Neuronal stem cell (in vitro differentiated cells): ENCODE measurements at regions not wholly inside any gene's neighbourhood (a gene's known extent, or its start where the extent isn't known, plus 50 kb on each side); places are given as distances from the start of the nearest gene placed in this dataset.

Experiments
- DNase-seq: peaks from one replicate; pipeline ENCODE4 v3.0.0-alpha.2; 2013; ENCODE audit warnings: low spot score
- H2AFZ ChIP-seq: one replicate; pipeline ENCODE4 v1.6.1; 2013; ENCODE audit warnings: mild to moderate bottlenecking, low read length, inconsistent platforms
- H2AK5ac ChIP-seq: 2 replicates; pipeline ENCODE4 v1.6.1; 2013; ENCODE audit warnings: low read depth, mild to moderate bottlenecking, inconsistent platforms, low read length, moderate library complexity, mixed read lengths
- H2BK120ac ChIP-seq: 2 replicates; pipeline ENCODE4 v1.6.1; 2013; ENCODE audit warnings: low read depth, mild to moderate bottlenecking, inconsistent platforms, low read length, moderate library complexity, mixed read lengths
- H2BK12ac ChIP-seq: one replicate; pipeline ENCODE4 v1.6.1; 2013; ENCODE audit warnings: low read length, inconsistent platforms
- H2BK15ac ChIP-seq: 2 replicates; pipeline ENCODE4 v1.6.1; 2013; ENCODE audit warnings: mild to moderate bottlenecking, low read length, inconsistent platforms, mixed read lengths
- H2BK5ac ChIP-seq: one replicate; pipeline ENCODE4 v1.6.1; 2013; ENCODE audit warnings: inconsistent platforms, mild to moderate bottlenecking, low read length, moderate library complexity
- H3K14ac ChIP-seq: one replicate; pipeline ENCODE4 v1.6.1; 2013; ENCODE audit warnings: low read length, inconsistent platforms
- H3K18ac ChIP-seq: 2 replicates; pipeline ENCODE4 v1.6.1; 2013; ENCODE audit warnings: low read length, inconsistent platforms
- H3K23ac ChIP-seq: 2 replicates; pipeline ENCODE4 v1.6.1; 2013; ENCODE audit warnings: low read depth, mild to moderate bottlenecking, mixed read lengths, low read length, inconsistent platforms; ENCODE audit not compliant: poor library complexity
- H3K27ac ChIP-seq: replicated peaks from 3 replicates; pipeline ENCODE4 v1.5.1; 2013; ENCODE audit warnings: low read length, inconsistent platforms
- H3K27me3 ChIP-seq, 3 experiments: 2 replicates each; pipeline ENCODE4 v1.6.1; 2013; ENCODE audit warnings: low read length in 3 of 3, mild to moderate bottlenecking in 2 of 3, inconsistent platforms in 1 of 3, low read depth in 1 of 3, mixed read lengths in 1 of 3, moderate library complexity in 1 of 3; ENCODE audit not compliant: control insufficient read depth in 3 of 3, insufficient read depth in 3 of 3
- H3K36me3 ChIP-seq, 2 donors: replicated peaks in 1 of 2; 2 replicates each; pipeline ENCODE4 v1.6.1; 2013; ENCODE audit warnings: low read length in 2 of 2; ENCODE audit not compliant: control insufficient read depth in 2 of 2, insufficient read depth in 2 of 2
- H3K4ac ChIP-seq: 2 replicates; pipeline ENCODE4 v1.6.1; 2013; ENCODE audit warnings: inconsistent platforms, mild to moderate bottlenecking, low read length, moderate library complexity
- H3K4me1 ChIP-seq, 2 donors: 1 replicate in 1 of 2; 2 replicates in 1 of 2; pipeline ENCODE4 v1.6.1; 2013; ENCODE audit warnings: low read length in 2 of 2, low read depth in 1 of 2; ENCODE audit not compliant: control insufficient read depth in 2 of 2, insufficient read depth in 1 of 2
- H3K4me2 ChIP-seq: one replicate; pipeline ENCODE4 v1.6.1; 2013; ENCODE audit warnings: mild to moderate bottlenecking, low read length, inconsistent platforms; ENCODE audit not compliant: insufficient read depth, poor library complexity, severe bottlenecking
- H3K4me3 ChIP-seq, 2 donors: 2 replicates each; pipeline ENCODE4 v1.5.1; 2013; ENCODE audit warnings: low read length in 2 of 2, mild to moderate bottlenecking in 2 of 2, inconsistent platforms in 1 of 2, moderate library complexity in 1 of 2
- H3K79me1 ChIP-seq: one replicate; pipeline ENCODE4 v1.6.1; 2013; ENCODE audit warnings: low read depth, mild to moderate bottlenecking, inconsistent platforms, low read length, moderate library complexity
- H3K9ac ChIP-seq: one replicate; pipeline ENCODE4 v1.6.1; 2013; ENCODE audit warnings: mild to moderate bottlenecking, low read depth, low read length, inconsistent platforms; ENCODE audit not compliant: poor library complexity
- H3K9me3 ChIP-seq, 2 donors: replicated peaks in 1 of 2; 2 replicates each; pipeline versions ENCODE3 to v1.6.1; 2013; ENCODE audit warnings: low read length in 2 of 2, mild to moderate bottlenecking in 2 of 2, inconsistent platforms in 1 of 2, low read depth in 1 of 2, mixed read lengths in 1 of 2, moderate library complexity in 1 of 2; ENCODE audit not compliant: control insufficient read depth in 2 of 2, insufficient read depth in 1 of 2
- H4K8ac ChIP-seq: one replicate; pipeline ENCODE4 v1.6.1; 2013; ENCODE audit warnings: low read depth, mild to moderate bottlenecking, inconsistent platforms, low read length, moderate library complexity
- H4K91ac ChIP-seq: one replicate; pipeline ENCODE4 v1.6.1; 2013; ENCODE audit warnings: low read length, low read depth, mild to moderate bottlenecking, inconsistent platforms; ENCODE audit not compliant: poor library complexity
- WGBS, 2 donors: extraction: QIAGEN DNeasy Blood & Tissue Kit; methylation state at CpG; one replicate each; pipeline ENCODE4 v1.1.7; 2013; ENCODE audit warnings: missing lambda C conversion rate in 2 of 2, mixed read lengths in 1 of 2; ENCODE audit not compliant: insufficient read length in 2 of 2, insufficient replicate concordance in 1 of 2; ENCODE audit errors: extremely low coverage in 2 of 2; 5-methylcytosine and 5-hydroxymethylcytosine counted together

DNA sequence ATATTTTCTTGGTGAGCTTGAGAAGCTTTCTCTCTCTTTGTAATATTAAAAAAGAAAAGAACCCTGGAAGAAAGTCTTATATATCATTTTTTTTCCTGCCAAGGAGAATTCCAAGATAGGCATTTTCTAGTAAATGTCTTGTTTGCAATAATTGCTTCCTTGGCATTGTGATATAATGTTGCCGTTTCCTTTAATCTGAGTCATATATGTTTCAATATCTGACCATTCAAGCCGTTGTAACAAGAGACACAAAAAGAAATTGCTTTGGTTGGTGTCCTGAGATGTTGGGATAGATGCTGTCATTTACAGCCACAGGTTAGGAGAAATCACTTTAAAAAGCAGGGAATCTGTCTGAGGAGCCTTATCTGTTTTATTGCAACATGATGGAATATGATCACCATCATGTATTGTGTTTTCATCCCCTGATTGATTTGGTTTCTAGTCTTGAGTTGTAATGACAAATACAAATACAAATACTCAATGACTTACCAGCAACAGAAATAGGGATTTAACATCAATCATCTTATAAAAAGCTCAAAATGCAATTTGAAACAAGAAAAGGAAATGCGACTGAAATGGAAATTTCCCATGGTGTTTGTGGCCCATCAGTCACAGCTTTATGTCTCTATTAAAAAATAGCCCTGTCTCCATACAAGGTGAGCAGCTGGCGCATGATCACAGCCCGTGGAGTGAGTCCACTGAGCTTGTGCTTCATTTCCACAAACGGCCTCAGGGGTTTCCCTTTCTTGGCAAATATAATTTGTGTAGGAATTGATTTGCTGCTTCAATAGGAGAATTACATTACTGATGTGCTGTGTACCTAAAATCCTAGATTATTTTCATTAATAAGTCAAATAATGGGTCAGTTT, 250.1 kb upstream of the TRPC7 start:
- Histone ChIP-seq H3K27ac (no peak overlapping the region), H4K91ac (no peak overlapping the region), H2BK120ac (no peak overlapping the region), H3K4me3 (no peak overlapping the region), H3K18ac (no peak overlapping the region), H2AK5ac (no peak overlapping the region), H3K23ac (no peak overlapping the region), H3K4me1 (no peaks in the 10 kb centered on the region), H3K36me3 (no peaks in the 10 kb centered on the region), H3K4me2 (no peak overlapping the region), H3K27me3 (no peaks in the 10 kb centered on the region), H2BK5ac (no peak overlapping the region), H3K79me1 (no peaks in the 10 kb centered on the region), H4K8ac (no peak overlapping the region), H2BK12ac (no peak overlapping the region), H2BK15ac (no peak overlapping the region), H3K14ac (no peak overlapping the region), H2AFZ (no peak overlapping the region), H3K9me3 (no peaks in the 10 kb centered on the region), H3K9ac (no peak overlapping the region), H3K4ac (no peak overlapping the region)
- no peak for DNase-seq
- no CpG with 5 or more reads among the region's 6 CpGs for WGBS, 2 donors

DNA sequence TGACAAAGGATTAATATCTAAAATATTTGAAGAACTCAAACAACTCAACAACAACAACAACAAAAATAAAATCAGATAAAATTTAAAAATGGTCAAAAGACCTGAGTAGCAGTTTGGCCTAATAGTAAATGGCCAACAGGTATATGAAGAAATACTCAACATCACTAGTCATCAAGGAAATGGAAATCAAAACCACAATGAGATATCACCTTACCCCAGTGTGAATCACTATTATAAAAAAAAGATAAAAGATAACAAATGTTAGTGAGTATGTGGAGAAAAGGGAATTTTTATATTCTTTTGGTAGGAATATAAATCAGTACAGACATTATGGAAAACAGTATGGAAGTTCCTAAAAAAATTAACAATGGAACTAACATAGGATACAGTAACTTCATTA, 247.9 kb upstream of the TRPC7 start:
- Histone ChIP-seq H4K91ac (no peak overlapping the region), H3K4ac (no peak overlapping the region), H2BK5ac (no peak overlapping the region), H3K9me3 (no peaks in the 10 kb centered on the region), H3K4me1 (no peaks in the 10 kb centered on the region), H3K14ac (no peak overlapping the region), H3K27ac (no peak overlapping the region), H3K9ac (no peak overlapping the region), H2AK5ac (no peak overlapping the region), H2BK120ac (no peak overlapping the region), H2BK15ac (no peak overlapping the region), H3K36me3 (no peaks in the 10 kb centered on the region), H2BK12ac (no peak overlapping the region), H3K27me3 (no peaks in the 10 kb centered on the region), H3K4me3 (no peak overlapping the region), H4K8ac (no peak overlapping the region), H3K4me2 (no peak overlapping the region), H3K79me1 (no peaks in the 10 kb centered on the region), H2AFZ (no peak overlapping the region), H3K23ac (no peak overlapping the region), H3K18ac (no peak overlapping the region)
- no peak for DNase-seq

DNA sequence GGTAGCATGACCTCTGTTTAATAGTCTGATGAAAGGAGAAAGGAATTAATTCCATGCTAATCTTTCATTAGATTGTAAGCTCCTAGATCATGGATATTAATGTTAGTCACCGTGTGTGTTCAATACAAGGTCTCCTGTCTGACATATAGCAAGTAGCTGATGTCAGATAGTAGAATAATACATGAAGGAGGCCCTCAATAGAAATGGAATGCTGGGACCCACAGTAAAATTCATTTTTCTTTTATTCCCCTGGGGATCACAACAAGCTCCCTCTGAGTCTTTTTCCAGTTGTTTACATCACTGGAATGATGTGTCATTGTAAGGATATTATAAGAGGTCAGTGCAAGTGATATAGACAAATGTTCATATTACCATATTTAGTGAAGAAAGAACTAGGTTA, 240.3 kb upstream of the TRPC7 start:
- DNase-seq, result no peak
- Histone ChIP-seq H3K9ac (no peak overlapping the region), H3K36me3 (no peaks in the 10 kb centered on the region), H2BK15ac (no peak overlapping the region), H2BK12ac (no peak overlapping the region), H2AK5ac (no peak overlapping the region), H3K4ac (no peak overlapping the region), H4K8ac (no peak overlapping the region), H3K18ac (no peak overlapping the region), H3K79me1 (no peaks in the 10 kb centered on the region), H3K9me3 (peaks cover 0 to 5% of the 10 kb centered on the region in 2 donors), H3K14ac (no peak overlapping the region), H2AFZ (no peak overlapping the region), H3K27ac (no peak overlapping the region), H4K91ac (no peak overlapping the region), H3K23ac (no peak overlapping the region), H3K4me1 (no peaks in the 10 kb centered on the region), H2BK120ac (no peak overlapping the region), H3K4me2 (no peak overlapping the region), H3K4me3 (no peak overlapping the region), H2BK5ac (no peak overlapping the region), H3K27me3 (no peaks in the 10 kb centered on the region)
- no CpG with 5 or more reads among the region's 1 CpG for WGBS, 2 donors

DNA sequence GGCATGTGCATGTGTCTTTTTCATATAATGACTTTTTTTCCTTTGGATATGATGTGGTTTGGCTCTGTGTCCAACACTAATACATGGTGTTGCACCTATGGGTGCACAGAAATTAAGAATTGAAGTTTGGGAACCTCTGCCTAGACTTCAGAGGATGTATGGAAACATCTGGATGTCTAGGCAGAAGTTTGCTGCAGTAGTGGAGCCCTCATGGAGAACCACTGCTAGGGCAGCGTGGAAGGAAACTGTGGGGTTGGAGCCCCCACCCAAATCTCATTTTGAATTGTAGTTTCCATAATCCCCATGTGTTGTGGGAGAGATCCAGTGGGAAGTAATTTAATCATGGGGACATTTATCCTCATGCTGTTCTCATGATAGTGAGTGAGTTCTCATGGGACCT, 235.0 kb upstream of the TRPC7 start:
- Histone ChIP-seq H3K4me3 (no peak overlapping the region), H3K14ac (no peak overlapping the region)

More for the DNA sequence above, 235.0 kb upstream of the TRPC7 start:
- H3K4me1 ChIP-seq, result no peaks in the 10 kb centered on the region
- H3K79me1 ChIP-seq, result no peaks in the 10 kb centered on the region
- WGBS, 2 donors, result no CpG with 5 or more reads among the region's 1 CpG
- H4K8ac ChIP-seq, result no peak overlapping the region
- H3K27me3 ChIP-seq, result no peaks in the 10 kb centered on the region
- no peak overlapping the region for H3K27ac ChIP-seq
- H4K91ac ChIP-seq, result no peak overlapping the region
- H2BK5ac ChIP-seq, result no peak overlapping the region
- no peak overlapping the region for H2BK12ac ChIP-seq
- H3K4me2 ChIP-seq, result no peak overlapping the region
- H2AFZ ChIP-seq, result no peak overlapping the region
- H3K36me3 ChIP-seq, result no peaks in the 10 kb centered on the region
- no peak for DNase-seq
- no peak overlapping the region for H3K18ac ChIP-seq
- no peak overlapping the region for H2AK5ac ChIP-seq
- H3K4ac ChIP-seq, result no peak overlapping the region
- no peak overlapping the region for H2BK120ac ChIP-seq
- H2BK15ac ChIP-seq, result no peak overlapping the region
- H3K9me3 ChIP-seq, result peaks cover 0 to 3% of the 10 kb centered on the region in 2 donors
- no peak overlapping the region for H3K23ac ChIP-seq
- no peak overlapping the region for H3K9ac ChIP-seq
